ENCODE measurements at regions not wholly inside any gene's neighbourhood (a gene's known extent, or its start where the extent isn't known, plus 50 kb on each side); places are given as distances from the start of the nearest gene placed in this dataset.

GRCh38 chr15:93467337-93467736 lies 378.3 kb upstream of the RGMA start:
- Histone ChIP-seq H3K27me3 (replicated peaks in 1 of 4; ENCODE audit: control insufficient read depth in 3 of 4, extremely low read depth in 1 of 4, insufficient read depth in 3 of 4, low read length in 3 of 4) (no peaks in the 10 kb centered on the region), H2BK20ac (ENCODE audit: low read length) (no peak overlapping the region), H4K20me1 (replicated peaks in 1 of 2; ENCODE audit: control insufficient read depth in 1 of 2, insufficient read depth in 2 of 2, low read length in 2 of 2) (no peaks in the 10 kb centered on the region), H3K79me1 (ENCODE audit: low read depth, low read length) (no peaks in the 10 kb centered on the region), H3K4me1 (replicated peaks in 1 of 4; ENCODE audit: control insufficient read depth in 3 of 4, insufficient read depth in 4 of 4, low read length in 3 of 4) (peaks cover 0 to 9% (median 7%) of the 10 kb centered on the region in 4 experiments; a peak in 3 of 7 replicates), H3K18ac (ENCODE audit: extremely low read depth, low read length) (no peak overlapping the region), H3K14ac (ENCODE audit: insufficient read length) (no peak overlapping the region), H2AFZ (ENCODE audit: low read length) (no peak overlapping the region), H2BK15ac (ENCODE audit: low read length) (no peak overlapping the region), H4K91ac (replicated peaks; ENCODE audit: insufficient read length, low read length) (peak overlapping the region; percentile 8), H3K36me3 (ENCODE audit: control insufficient read depth in 2 of 4, insufficient read depth in 4 of 4, low read length in 3 of 4) (no peaks in the 10 kb centered on the region), H2BK12ac (ENCODE audit: low read depth, low read length) (peak overlapping the region; percentile 87; the same call in 1 of the 2 replicates), H2BK5ac (ENCODE audit: low read depth, low read length) (no peak overlapping the region), H3K79me2 (ENCODE audit: control insufficient read depth in 1 of 2, insufficient read depth in 2 of 2, low read length in 2 of 2) (no peaks in the 10 kb centered on the region), H3K56ac (replicated peaks; ENCODE audit: insufficient read length, low read depth, low read length) (no peak overlapping the region), H3K9me3 (ENCODE audit: insufficient read depth in 2 of 2, low read depth in 1 of 2, low read length in 1 of 2) (no peaks in the 10 kb centered on the region; a peak in 1 of 4 replicates), H3K4me3 (ENCODE audit: extremely low read depth in 1 of 4, insufficient read depth in 2 of 4, low read depth in 3 of 4, low read length in 4 of 4) (no peak overlapping the region), H3K9ac (replicated peaks in 1 of 4; ENCODE audit: extremely low read depth in 1 of 4, low read depth in 3 of 4, low read length in 3 of 4) (no peak overlapping the region), H4K5ac (ENCODE audit: insufficient read length, low read depth, low read length) (no peak overlapping the region), H3K23ac (ENCODE audit: insufficient read length) (no peak overlapping the region), H3K27ac (ENCODE audit: low read depth, low read length) (no peak overlapping the region), H2BK120ac (replicated peaks; ENCODE audit: low read depth, low read length) (no peak overlapping the region), H2AK5ac (ENCODE audit: low read depth, low read length) (no peak overlapping the region), H3K4ac (replicated peaks; ENCODE audit: insufficient read length, low read depth, low read length) (no peak overlapping the region), H3K4me2 (ENCODE audit: insufficient read depth in 1 of 2, low read depth in 2 of 2, low read length in 2 of 2) (no peak overlapping the region), H3K23me2 (ENCODE audit: low read depth, low read length) (no peaks in the 10 kb centered on the region), H4K8ac (ENCODE audit: extremely low read depth, insufficient read depth, low read length) (no peak overlapping the region)
- POLR2A ChIA-PET (ENCODE audit: partially characterized antibody): no interaction called here
- DNase-seq (ENCODE audit: low read depth in 1 of 2, low spot score in 2 of 2) (no peak), FAIRE-seq (no peak)
- TF ChIP-seq TEAD4 (IDR thresholded peaks at IDR 0.05; ENCODE audit: low read depth, low read length): no peak
- TF ChIP-seq SIX5 (IDR thresholded peaks at IDR 0.05; ENCODE audit: low read depth, low read length): no peak
- TF ChIP-seq FOSL1 (IDR thresholded peaks at IDR 0.05; ENCODE audit: insufficient read depth, low read depth, low read length): no peak
- WGBS, 2 experiments (ENCODE audit: extremely low coverage in 1 of 2, insufficient coverage in 1 of 2, insufficient read length in 1 of 2, insufficient replicate concordance in 2 of 2, low coverage in 1 of 2, low lambda C conversion rate in 2 of 2, missing lambda C conversion rate in 1 of 2): 92% methylated on average over 3 of the region's 3 CpGs; no CpG with 5 or more reads in 1 of the 2 experiments
- CTCF ChIA-PET (ENCODE audit: partially characterized antibody): no interaction called here

Measured in H1 (cell line).